ENCODE measurements at regions not wholly inside any gene's neighbourhood (a gene's known extent, or its start where the extent isn't known, plus 50 kb on each side); places are given as distances from the start of the nearest gene placed in this dataset.

DNA sequence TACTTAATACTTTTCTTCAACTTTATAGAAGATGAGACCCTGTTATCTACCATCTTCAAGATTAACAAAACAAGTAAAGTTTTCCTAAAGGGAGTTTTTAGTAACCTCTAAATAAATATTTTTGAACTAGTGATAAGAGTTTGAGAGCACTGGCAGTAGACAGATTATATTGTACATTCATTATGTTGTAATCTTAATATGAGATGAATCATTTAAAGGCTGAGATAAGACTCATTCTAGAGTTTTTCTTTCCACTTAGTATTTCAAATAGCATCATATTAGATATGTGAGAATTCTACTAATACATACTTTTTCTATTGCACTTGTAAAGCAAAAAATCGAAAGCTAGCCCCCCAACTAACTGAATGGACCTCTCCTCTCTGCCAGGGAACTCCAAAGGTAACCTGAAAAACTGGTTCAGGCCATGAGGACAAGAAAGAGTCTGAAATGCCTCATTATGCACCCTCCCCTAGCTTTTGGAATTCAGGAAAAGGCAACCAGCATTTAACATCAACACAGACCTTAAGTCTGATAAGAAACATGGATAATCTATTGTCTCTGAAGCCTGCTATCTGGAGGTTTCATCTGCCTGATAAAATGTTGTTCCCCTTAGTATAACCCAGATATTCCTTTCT lies 875.4 kb upstream of the SLC10A2 start:
- DNase-seq: no peak
- no peak overlapping the region for H3K27ac Mint-ChIP-seq (ENCODE audit: unreplicated experiment)
- H3K4me1 Mint-ChIP-seq (ENCODE audit: low read depth, unreplicated experiment): no peaks in the 10 kb centered on the region
- H3K36me3 Mint-ChIP-seq (ENCODE audit: unreplicated experiment): peaks cover 4% of the 10 kb centered on the region
- no peak overlapping the region for H3K4me3 Mint-ChIP-seq (ENCODE audit: unreplicated experiment)
- no peaks in the 10 kb centered on the region for H3K9me3 Mint-ChIP-seq (ENCODE audit: unreplicated experiment)
- TF ChIP-seq, protein P1, sequence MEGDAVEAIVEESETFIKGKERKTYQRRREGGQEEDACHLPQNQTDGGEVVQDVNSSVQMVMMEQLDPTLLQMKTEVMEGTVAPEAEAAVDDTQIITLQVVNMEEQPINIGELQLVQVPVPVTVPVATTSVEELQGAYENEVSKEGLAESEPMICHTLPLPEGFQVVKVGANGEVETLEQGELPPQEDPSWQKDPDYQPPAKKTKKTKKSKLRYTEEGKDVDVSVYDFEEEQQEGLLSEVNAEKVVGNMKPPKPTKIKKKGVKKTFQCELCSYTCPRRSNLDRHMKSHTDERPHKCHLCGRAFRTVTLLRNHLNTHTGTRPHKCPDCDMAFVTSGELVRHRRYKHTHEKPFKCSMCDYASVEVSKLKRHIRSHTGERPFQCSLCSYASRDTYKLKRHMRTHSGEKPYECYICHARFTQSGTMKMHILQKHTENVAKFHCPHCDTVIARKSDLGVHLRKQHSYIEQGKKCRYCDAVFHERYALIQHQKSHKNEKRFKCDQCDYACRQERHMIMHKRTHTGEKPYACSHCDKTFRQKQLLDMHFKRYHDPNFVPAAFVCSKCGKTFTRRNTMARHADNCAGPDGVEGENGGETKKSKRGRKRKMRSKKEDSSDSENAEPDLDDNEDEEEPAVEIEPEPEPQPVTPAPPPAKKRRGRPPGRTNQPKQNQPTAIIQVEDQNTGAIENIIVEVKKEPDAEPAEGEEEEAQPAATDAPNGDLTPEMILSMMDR (IDR thresholded peaks at IDR 0.05; ENCODE audit: partially characterized antibody, unreplicated experiment): no peak
- no peaks in the 10 kb centered on the region for H3K27me3 Mint-ChIP-seq (ENCODE audit: unreplicated experiment)

GRCh38 chr13:103935117-103935516 lies 868.9 kb upstream of the SLC10A2 start:
- H3K9me3 Mint-ChIP-seq (ENCODE audit: unreplicated experiment): peaks cover 7% of the 10 kb centered on the region
- H3K27me3 Mint-ChIP-seq (ENCODE audit: unreplicated experiment): no peaks in the 10 kb centered on the region
- no peak for DNase-seq
- no peak overlapping the region for H3K4me3 Mint-ChIP-seq (ENCODE audit: unreplicated experiment)
- H3K36me3 Mint-ChIP-seq (ENCODE audit: unreplicated experiment): peaks cover 7% of the 10 kb centered on the region
- no peak overlapping the region for H3K27ac Mint-ChIP-seq (ENCODE audit: unreplicated experiment)
- H3K4me1 Mint-ChIP-seq (ENCODE audit: low read depth, unreplicated experiment): peaks cover 2% of the 10 kb centered on the region
- TF ChIP-seq, protein P1 (IDR thresholded peaks at IDR 0.05; ENCODE audit: partially characterized antibody, unreplicated experiment): no peak

DNA sequence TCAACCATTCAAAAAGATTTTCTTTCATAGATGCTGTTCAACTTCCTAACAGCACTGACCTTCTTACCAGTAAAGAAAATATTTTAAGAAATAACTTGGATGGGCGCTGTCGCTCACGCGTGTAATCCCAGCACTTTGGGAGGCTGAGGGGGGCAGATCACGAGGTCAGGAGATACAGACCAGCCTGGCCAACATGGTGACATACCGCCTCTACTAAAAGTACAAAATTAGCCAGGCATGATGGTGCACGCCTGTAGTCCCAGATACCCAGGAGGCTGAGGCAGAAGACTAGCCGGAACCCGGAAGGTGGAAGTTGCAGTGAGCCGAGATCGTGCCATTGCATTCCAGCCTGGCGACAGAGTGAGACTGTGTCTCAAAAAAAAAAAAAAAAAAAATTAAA lies 865.7 kb upstream of the SLC10A2 start:
- TF ChIP-seq, protein P1 (IDR thresholded peaks at IDR 0.05; ENCODE audit: partially characterized antibody, unreplicated experiment): no peak
- DNase-seq: no peak
- peaks cover 2% of the 10 kb centered on the region for H3K4me1 Mint-ChIP-seq (ENCODE audit: low read depth, unreplicated experiment)
- no peak overlapping the region for H3K27ac Mint-ChIP-seq (ENCODE audit: unreplicated experiment)
- peaks cover 7% of the 10 kb centered on the region for H3K9me3 Mint-ChIP-seq (ENCODE audit: unreplicated experiment)
- peaks cover 1% of the 10 kb centered on the region for H3K27me3 Mint-ChIP-seq (ENCODE audit: unreplicated experiment)
- no peak overlapping the region for H3K4me3 Mint-ChIP-seq (ENCODE audit: unreplicated experiment)
- peaks cover 7% of the 10 kb centered on the region for H3K36me3 Mint-ChIP-seq (ENCODE audit: unreplicated experiment)

DNA sequence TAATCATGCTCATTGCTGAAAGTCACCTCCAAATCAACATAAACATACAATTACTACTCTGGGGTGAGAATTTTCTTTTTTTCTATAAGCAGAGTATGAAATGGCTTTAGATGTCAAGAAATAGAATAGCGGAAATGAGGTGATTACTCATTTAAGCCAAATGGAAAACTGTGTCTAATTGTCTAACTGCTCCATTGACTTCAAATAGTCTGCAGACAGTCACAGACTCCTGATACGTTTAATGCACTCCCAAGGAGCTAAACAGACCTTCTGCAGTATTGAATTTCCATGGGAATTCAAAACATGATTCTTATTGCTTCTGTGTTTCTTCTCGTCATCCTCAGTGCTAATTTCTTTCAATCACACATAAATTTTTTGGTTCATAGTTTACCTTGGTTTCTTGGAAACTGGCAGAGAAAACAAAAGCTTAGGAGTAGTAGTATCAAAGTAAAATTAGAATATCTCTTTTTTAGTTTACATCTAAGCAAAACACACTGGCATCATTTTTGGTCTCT lies 865.2 kb upstream of the SLC10A2 start:
- peaks cover 7% of the 10 kb centered on the region for H3K36me3 Mint-ChIP-seq (ENCODE audit: unreplicated experiment)
- TF ChIP-seq, protein P1 (IDR thresholded peaks at IDR 0.05; ENCODE audit: partially characterized antibody, unreplicated experiment): no peak

DNA sequence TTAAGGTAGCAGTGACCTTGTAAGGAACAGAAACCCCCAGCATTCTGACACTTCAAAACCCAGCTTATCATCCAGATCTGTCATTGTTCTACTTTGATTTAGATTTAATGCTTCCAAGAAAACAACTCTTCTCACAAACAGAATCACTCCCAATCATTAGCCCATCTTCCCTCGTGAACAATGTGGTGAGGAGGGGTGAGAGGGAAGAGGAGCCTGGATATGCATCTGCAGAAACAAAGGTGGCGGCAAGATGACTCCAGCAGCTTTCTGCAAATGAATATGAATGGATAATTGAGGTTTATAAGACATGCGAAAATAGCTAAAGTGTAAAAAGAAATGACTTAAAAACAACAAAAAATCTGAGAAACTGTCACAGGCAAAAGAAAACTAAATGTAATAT lies 859.9 kb upstream of the SLC10A2 start:
- DNase-seq: no peak
- H3K4me3 Mint-ChIP-seq (ENCODE audit: unreplicated experiment): no peak overlapping the region
- H3K27me3 Mint-ChIP-seq (ENCODE audit: unreplicated experiment): peaks cover 1% of the 10 kb centered on the region
- TF ChIP-seq, protein P1 (IDR thresholded peaks at IDR 0.05; ENCODE audit: partially characterized antibody, unreplicated experiment): no peak
- H3K36me3 Mint-ChIP-seq (ENCODE audit: unreplicated experiment): no peaks in the 10 kb centered on the region
- no peaks in the 10 kb centered on the region for H3K9me3 Mint-ChIP-seq (ENCODE audit: unreplicated experiment)
- no peaks in the 10 kb centered on the region for H3K4me1 Mint-ChIP-seq (ENCODE audit: low read depth, unreplicated experiment)
- H3K27ac Mint-ChIP-seq (ENCODE audit: unreplicated experiment): no peak overlapping the region

More for the DNA sequence above, 865.2 kb upstream of the SLC10A2 start:
- no peak for DNase-seq
- peaks cover 1% of the 10 kb centered on the region for H3K27me3 Mint-ChIP-seq (ENCODE audit: unreplicated experiment)
- no peak overlapping the region for H3K4me3 Mint-ChIP-seq (ENCODE audit: unreplicated experiment)
- H3K27ac Mint-ChIP-seq (ENCODE audit: unreplicated experiment): no peak overlapping the region
- peaks cover 7% of the 10 kb centered on the region for H3K9me3 Mint-ChIP-seq (ENCODE audit: unreplicated experiment)
- H3K4me1 Mint-ChIP-seq (ENCODE audit: low read depth, unreplicated experiment): peaks cover 2% of the 10 kb centered on the region
